Fibroblast of lung (primary cell): ENCODE measurements at regions not wholly inside any gene's neighbourhood (a gene's known extent, or its start where the extent isn't known, plus 50 kb on each side); places are given as distances from the start of the nearest gene placed in this dataset.
A peak's percentile ranks its signal among the peaks of the same experiment; 100 is the strongest.

Source experiments
- CTCF ChIP-seq, 2 donors: IDR thresholded peaks in 1 of 2; conservative IDR thresholded peaks in 1 of 2; 1 replicate in 1 of 2; 2 replicates in 1 of 2; pipeline ENCODE4 v1.5.1; 2011 to 2012; ENCODE audit warnings: low read length in 2 of 2, control low read depth in 1 of 2, inconsistent platforms in 1 of 2, low read depth in 1 of 2, mild to moderate bottlenecking in 1 of 2
- EZH2 ChIP-seq: IDR thresholded peaks from 2 replicates; pipeline ENCODE4 v1.5.1; 2012; ENCODE audit warnings: low read length, control low read depth, mild to moderate bottlenecking; ENCODE audit errors: missing control alignments

- TF ChIP-seq CTCF (conservative IDR thresholded peaks at IDR 0.05 in 1 of 2, IDR thresholded peaks at IDR 0.05 in 1 of 2; ENCODE audit: low read depth in 1 of 2, low read length in 2 of 2), result peak; percentile 55 to 61
- TF ChIP-seq EZH2, result no peak
Measured at GRCh38 chr4:142984871-142985585, 138.9 kb upstream of the INPP4B start.
